Endothelial cell of umbilical vein (primary cell): ENCODE measurements at regions not wholly inside any gene's neighbourhood (a gene's known extent, or its start where the extent isn't known, plus 50 kb on each side); places are given as distances from the start of the nearest gene placed in this dataset.

Experiments
- BruUV-seq: library from RNA; stranded (reverse); fragments of 400-500 nt; replicated peaks from 2 replicates; lab custom pipeline; 2021; lab: Mats Ljungman, UMichigan
- CTCF ChIA-PET: fragments of 300-600, 350-600 bp; sonication (Branson Sonifier 250); formaldehyde crosslinking; loops from one replicate; lab custom pipeline; 2021; ENCODE audit warnings: antibody characterized with exemption, inconsistent platforms; lab: Charles Lee
- POLR2A ChIA-PET: fragments of 300-600, 350-600 bp; sonication (Branson Sonifier 250); formaldehyde crosslinking; loops from one replicate; lab custom pipeline; 2021; ENCODE audit warnings: antibody characterized with exemption, inconsistent platforms; lab: Charles Lee
- DNase-seq: peaks from one replicate; pipeline ENCODE4 v3.0.0-alpha.2; 2011; ENCODE audit warnings: low read depth, low spot score
- FAIRE-seq: peaks from 2 replicates; lab custom pipeline; 2011; peaks lifted over from hg19 to GRCh38; lab: Jason Lieb, UNC
- H2AFZ ChIP-seq: 2 replicates; pipeline ENCODE4 v1.6.0; 2012; ENCODE audit warnings: low read depth, low read length, control low read depth, inconsistent platforms
- H3K27ac ChIP-seq: 2 replicates; pipeline ENCODE4 v1.5.1; 2011; ENCODE audit warnings: low read depth, mild to moderate bottlenecking, control low read depth, low read length, moderate library complexity; ENCODE audit not compliant: insufficient read depth
- H3K27me3 ChIP-seq, 2 experiments: 2 replicates each; pipeline versions ENCODE4 v1.6.0 to v1.6.1; 2011; ENCODE audit warnings: low read length in 2 of 2, mixed read lengths in 1 of 2; ENCODE audit not compliant: control insufficient read depth in 2 of 2, insufficient read depth in 2 of 2
- H3K36me3 ChIP-seq, 2 experiments: 2 replicates in 1 of 2; 3 replicates in 1 of 2; pipeline ENCODE4 v1.5.1; 2011; ENCODE audit warnings: low read length in 2 of 2, mild to moderate bottlenecking in 1 of 2, moderate library complexity in 1 of 2; ENCODE audit not compliant: control insufficient read depth in 2 of 2, insufficient read depth in 2 of 2; ENCODE audit errors: extremely low read depth in 1 of 2
- H3K4me1 ChIP-seq: 3 replicates; pipeline ENCODE4 v1.5.1; 2011; ENCODE audit warnings: mild to moderate bottlenecking, low read length; ENCODE audit not compliant: control insufficient read depth, insufficient read depth; ENCODE audit errors: extremely low read depth
- H3K4me2 ChIP-seq: 2 replicates; pipeline ENCODE4 v1.6.1; 2011; ENCODE audit warnings: low read length, control low read depth, mixed read lengths; ENCODE audit not compliant: insufficient read depth
- H3K4me3 ChIP-seq, 3 experiments: fragments of 200-600 bp in 1 of 3; sonication (generic), shearing (Covaris generic) in 1 of 3; replicated peaks in 1 of 3; 2 replicates each; pipeline ENCODE4 v1.5.1; 2011 to 2016; ENCODE audit warnings: control low read depth in 3 of 3, low read length in 3 of 3, mild to moderate bottlenecking in 2 of 3, inconsistent platforms in 1 of 3, low read depth in 1 of 3, moderate library complexity in 1 of 3; ENCODE audit not compliant: insufficient read depth in 1 of 3
- H3K79me2 ChIP-seq: 2 replicates; pipeline ENCODE4 v1.6.0; 2012; ENCODE audit warnings: low read length, inconsistent platforms; ENCODE audit not compliant: control insufficient read depth, insufficient read depth
- H3K9ac ChIP-seq: replicated peaks from 2 replicates; pipeline ENCODE3; 2011; ENCODE audit warnings: low read length, control low read depth; ENCODE audit not compliant: insufficient read depth; ENCODE audit errors: extremely low read depth
- H3K9me1 ChIP-seq: replicated peaks from 3 replicates; pipeline ENCODE4 v1.6.0; 2011; ENCODE audit warnings: mild to moderate bottlenecking, low read length; ENCODE audit not compliant: control insufficient read depth, insufficient read depth; ENCODE audit errors: extremely low read depth
- H3K9me3 ChIP-seq: replicated peaks from 2 replicates; pipeline ENCODE4 v1.5.1; 2012; ENCODE audit warnings: low read length, inconsistent platforms; ENCODE audit not compliant: control insufficient read depth, insufficient read depth
- H4K20me1 ChIP-seq: replicated peaks from 2 replicates; pipeline ENCODE3; 2011; ENCODE audit warnings: mild to moderate bottlenecking, low read length; ENCODE audit not compliant: control insufficient read depth, insufficient read depth; ENCODE audit errors: extremely low read depth
- CTCF ChIP-seq, 2 donors: IDR thresholded peaks; 1 replicate in 1 of 2; 2 replicates in 1 of 2; pipeline ENCODE4 v1.5.1; 2011; ENCODE audit warnings: low read length in 2 of 2, mild to moderate bottlenecking in 2 of 2, moderate library complexity in 2 of 2, control low read depth in 1 of 2, inconsistent platforms in 1 of 2, low read depth in 1 of 2; ENCODE audit not compliant: insufficient read depth in 1 of 2; ENCODE audit errors: extremely low read depth in 1 of 2
- EZH2 ChIP-seq: IDR thresholded peaks from 2 replicates; pipeline ENCODE4 v1.6.1; 2012; ENCODE audit warnings: borderline replicate concordance, low read depth, mild to moderate bottlenecking, moderate library complexity, low read length, inconsistent platforms; ENCODE audit not compliant: severe bottlenecking
- FOS ChIP-seq: IDR thresholded peaks from 2 replicates; pipeline ENCODE4 v1.6.1; 2011; ENCODE audit warnings: mild to moderate bottlenecking, low read length, moderate library complexity, borderline replicate concordance; ENCODE audit not compliant: insufficient read depth
- GATA2 ChIP-seq: IDR thresholded peaks from 2 replicates; pipeline ENCODE4 v1.7.0; 2011; ENCODE audit warnings: low read depth, mild to moderate bottlenecking, moderate library complexity, mixed read lengths, low read length; ENCODE audit not compliant: insufficient read length, insufficient read depth
- JUN ChIP-seq: IDR thresholded peaks from 2 replicates; pipeline ENCODE4 v1.6.1; 2011; ENCODE audit warnings: borderline replicate concordance, low read depth; ENCODE audit not compliant: insufficient read length, insufficient read depth
- MAX ChIP-seq: IDR thresholded peaks from 2 replicates; pipeline ENCODE4 v1.6.1; 2011; ENCODE audit not compliant: insufficient read depth, insufficient read length
- MYC ChIP-seq: IDR thresholded peaks from one replicate; pipeline ENCODE4 v1.6.1; 2011; ENCODE audit warnings: mild to moderate bottlenecking, low read depth, low read length
- POLR2A ChIP-seq: IDR thresholded peaks from 2 replicates; pipeline ENCODE4 v1.6.1; 2012; ENCODE audit warnings: low read depth, mild to moderate bottlenecking, control low read depth, low read length
- POLR2AphosphoS5 ChIP-seq: IDR thresholded peaks from 2 replicates; pipeline ENCODE4 v1.6.1; 2012; ENCODE audit warnings: low read depth, mild to moderate bottlenecking, control low read depth, low read length, moderate library complexity; ENCODE audit not compliant: insufficient read depth
- dilution Hi-C: fragments of 300-500 bp; cut with MboI; formaldehyde crosslinking; loops from one replicate; pipeline ENCODE4 v1.15.0; 2019; ENCODE audit warnings: low sequenced_read_pairs; ENCODE audit not compliant: extremely low pct_ligation_motif_present
- intact Hi-C: fragments of 100-400 bp; cut with micrococcal nuclease; formaldehyde crosslinking; loops from one replicate; pipeline ENCODE4 v1.10.0; 2022

GRCh38 chr6:72561629-72562028, 60.2 kb upstream of the KCNQ5 start:
- H4K20me1 ChIP-seq: no peaks in the 10 kb centered on the region
- intact Hi-C loops (no loop called here), dilution Hi-C loops (no loop called here)
- no peak overlapping the region for H3K9ac ChIP-seq
- no TSS peak for BruUV-seq
- H3K36me3 ChIP-seq: no peaks in the 10 kb centered on the region
- H3K9me3 ChIP-seq: no peaks in the 10 kb centered on the region
- no peak overlapping the region for H3K4me2 ChIP-seq
- no peaks in the 10 kb centered on the region for H3K4me1 ChIP-seq
- no peak overlapping the region for H3K27ac ChIP-seq
- no peak overlapping the region for H2AFZ ChIP-seq
- H3K79me2 ChIP-seq: no peaks in the 10 kb centered on the region
- ChIA-PET POLR2A (no interaction called here), CTCF (interaction anchor here (0.7 to 1.8 kb wide), 2 partner anchors 14 to 55 kb away, joined by 3 to 6 read pairs; no protein-coding TSS in a partner anchor)
- no peak overlapping the region for H3K4me3 ChIP-seq
- no peaks in the 10 kb centered on the region for H3K9me1 ChIP-seq
- H3K27me3 ChIP-seq: no peaks in the 10 kb centered on the region
- DNase-seq (no peak), FAIRE-seq (no peak)
- TF ChIP-seq POLR2A (no peak), FOS (no peak), POLR2AphosphoS5 (no peak), MAX (no peak), CTCF (IDR thresholded peaks at IDR 0.05; ENCODE audit: extremely low read depth in 1 of 2, insufficient read depth in 1 of 2, low read depth in 1 of 2, low read length in 2 of 2) (no peak), EZH2 (no peak), GATA2 (no peak), MYC (no peak), JUN (no peak)
